Right ventricle myocardium inferior (tissue), 1 donor: ENCODE measurements at regions not wholly inside any gene's neighbourhood (a gene's known extent, or its start where the extent isn't known, plus 50 kb on each side); places are given as distances from the start of the nearest gene placed in this dataset.

Source experiments
- ATAC-seq: fragments of 200-7000 bp; cut with Tn5 transposase; one replicate; pipeline ENCODE4 v1.9.1; 2020; ENCODE audit warnings: mild to moderate bottlenecking, moderate library complexity
- DNase-seq: peaks from one replicate; pipeline ENCODE4 v3.0.0; 2021; ENCODE audit errors: missing footprints
- intact Hi-C: fragments of 100-400 bp; cut with DNase I; formaldehyde crosslinking; loops from one replicate; pipeline ENCODE4 v1.11.0; 2022
- donor health status: DM: no; HTN: yes; CAD: no; lungs with severe emphysema.

DNA sequence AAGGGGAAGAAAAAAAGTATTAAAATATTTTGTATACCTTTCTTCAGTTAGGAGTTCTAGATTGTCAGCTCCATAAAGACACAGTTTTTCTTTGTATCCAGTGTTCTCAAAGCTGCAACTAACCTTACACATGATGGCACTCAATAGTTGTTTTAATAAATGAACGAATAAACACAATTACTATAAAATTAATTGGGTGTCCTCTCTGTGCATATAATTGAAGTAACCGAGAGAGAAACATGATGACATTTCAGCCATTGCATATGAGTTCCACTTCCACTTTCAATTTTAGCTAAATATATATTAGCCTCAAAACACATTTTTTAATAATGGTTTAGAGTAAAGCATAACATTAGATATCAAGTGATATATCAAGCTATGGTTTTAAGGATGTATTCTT lies 671.2 kb downstream of the LRFN5 start:
- no peak for ATAC-seq
- intact Hi-C loops, result no loop called here

DNA sequence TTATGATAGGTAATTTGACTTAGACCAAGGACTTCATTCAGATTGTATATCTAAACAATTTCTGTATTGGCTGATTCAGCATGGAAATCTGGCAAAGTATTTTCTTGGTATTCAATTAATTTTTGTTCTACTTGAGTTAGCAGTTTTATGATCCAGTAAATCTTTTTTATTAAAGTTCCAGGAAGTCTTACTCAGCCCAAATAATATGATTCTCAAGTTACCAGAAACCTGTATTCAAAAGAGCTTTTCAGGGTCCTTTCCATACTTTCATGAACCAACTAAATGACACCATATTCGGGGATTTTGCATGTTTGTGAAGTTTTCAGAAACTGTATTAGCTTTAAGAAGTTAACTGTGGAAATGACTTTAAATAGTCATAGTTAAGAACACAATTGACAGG lies 662.6 kb downstream of the LRFN5 start:
- ATAC-seq (no peak), DNase-seq (no peak)
- intact Hi-C loops, result no loop called here

More for the DNA sequence above, 671.2 kb downstream of the LRFN5 start:
- no peak for DNase-seq

DNA sequence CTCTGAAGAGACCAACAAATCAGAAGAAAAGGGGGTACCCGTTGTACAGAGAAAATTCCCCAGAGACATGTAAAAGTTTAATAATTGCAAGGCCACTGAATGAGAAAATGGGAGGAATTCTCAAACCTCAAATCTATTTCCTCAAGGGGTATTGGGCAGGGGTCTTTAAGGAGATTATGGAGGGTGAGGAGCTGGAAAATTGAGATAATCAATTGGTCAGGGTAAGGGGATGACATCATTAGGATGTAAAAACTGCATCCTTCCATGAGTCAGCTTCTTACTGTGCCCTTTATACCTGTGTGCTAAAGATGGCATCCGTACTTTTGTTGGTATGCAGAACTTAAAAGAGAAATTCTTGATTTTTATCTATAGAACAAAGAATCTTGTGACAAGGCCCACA lies 641.5 kb downstream of the LRFN5 start:
- ATAC-seq (no peak), DNase-seq (no peak)
- intact Hi-C loops, result no loop called here

DNA sequence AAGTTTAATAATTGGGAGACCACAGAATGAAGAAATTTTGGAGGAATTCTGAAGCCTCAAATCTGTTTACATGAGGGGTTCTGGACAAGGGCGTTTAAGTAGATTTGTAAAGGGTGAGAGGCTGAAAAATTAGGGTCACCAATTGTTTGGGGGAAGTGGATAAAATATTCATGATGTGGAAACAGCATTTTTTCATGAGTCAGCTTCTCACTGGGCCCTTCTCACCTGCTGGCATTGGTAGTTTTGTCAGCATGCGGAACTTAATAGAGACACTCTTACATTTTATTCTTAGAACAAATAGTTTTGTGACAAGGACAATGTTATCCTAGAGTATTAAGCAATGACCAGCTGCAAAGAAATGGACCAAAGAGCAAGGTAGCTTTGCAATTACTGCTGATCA lies 634.4 kb downstream of the LRFN5 start:
- ATAC-seq, result no peak
- intact Hi-C loops, result no loop called here
- no peak for DNase-seq

DNA sequence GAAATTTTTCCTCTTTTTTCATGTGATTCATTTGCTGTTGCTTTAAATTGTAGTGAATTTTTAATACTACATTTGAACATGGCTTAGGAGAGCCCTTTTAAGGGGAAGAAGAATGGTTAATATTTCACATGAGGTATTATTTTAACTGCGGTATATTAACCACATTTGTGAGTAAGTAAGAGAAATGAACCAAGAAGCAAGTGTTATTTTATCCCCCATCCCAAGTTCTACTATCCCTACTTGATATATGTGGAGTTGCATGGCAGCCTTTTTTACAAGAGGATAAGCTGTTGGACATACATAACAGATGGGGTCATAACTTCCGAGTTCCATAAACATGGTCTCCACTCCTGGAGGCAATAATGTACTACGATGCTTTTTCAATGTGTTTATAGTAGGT lies 623.3 kb downstream of the LRFN5 start:
- ATAC-seq (no peak), DNase-seq (no peak)

DNA sequence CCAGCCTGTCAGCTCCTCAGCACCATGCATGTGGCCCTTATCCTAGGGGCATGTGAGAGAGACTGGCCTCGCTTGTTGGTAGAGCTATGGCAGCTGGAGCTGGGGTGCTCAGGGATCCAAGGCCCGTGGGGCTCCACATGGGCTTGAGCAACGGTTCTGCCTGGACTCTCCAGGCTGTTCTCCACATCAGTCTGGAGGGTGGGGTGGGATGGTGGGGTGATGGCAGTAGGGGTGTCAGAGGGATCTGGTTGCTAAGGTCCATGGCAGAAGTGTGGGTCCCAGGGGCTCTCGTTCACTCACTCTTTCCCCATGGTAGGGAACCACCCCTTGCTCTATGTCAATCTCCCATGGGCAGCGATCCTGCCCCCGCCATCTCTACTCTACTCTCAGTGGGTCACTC lies 622.6 kb downstream of the LRFN5 start:
- intact Hi-C loops, result no loop called here
- DNase-seq, result peak; percentile 27
- ATAC-seq, result no peak

More for the DNA sequence above, 623.3 kb downstream of the LRFN5 start:
- intact Hi-C loops, result no loop called here

DNA sequence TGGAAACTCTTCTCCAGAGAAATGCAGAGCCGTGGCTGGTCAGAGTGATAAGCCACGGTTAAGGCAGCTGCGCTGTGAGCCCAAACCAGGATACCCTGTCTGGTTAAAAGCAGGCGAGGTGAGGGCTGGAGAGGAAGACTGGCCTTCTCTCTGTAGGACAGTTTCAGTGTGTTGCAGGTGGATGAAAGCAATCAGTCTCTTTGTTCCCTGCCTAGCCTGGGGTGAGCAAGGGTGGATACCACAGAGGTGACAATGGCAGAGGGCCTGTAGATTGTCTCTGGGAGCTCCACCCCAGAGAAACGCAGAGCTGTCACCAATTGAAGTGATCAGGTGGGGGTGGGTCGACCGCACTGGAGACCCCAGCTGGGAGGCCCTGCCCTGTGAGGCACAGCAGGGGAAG lies 621.9 kb downstream of the LRFN5 start:
- DNase-seq (no peak), ATAC-seq (no peak)
- intact Hi-C loops, result no loop called here

DNA sequence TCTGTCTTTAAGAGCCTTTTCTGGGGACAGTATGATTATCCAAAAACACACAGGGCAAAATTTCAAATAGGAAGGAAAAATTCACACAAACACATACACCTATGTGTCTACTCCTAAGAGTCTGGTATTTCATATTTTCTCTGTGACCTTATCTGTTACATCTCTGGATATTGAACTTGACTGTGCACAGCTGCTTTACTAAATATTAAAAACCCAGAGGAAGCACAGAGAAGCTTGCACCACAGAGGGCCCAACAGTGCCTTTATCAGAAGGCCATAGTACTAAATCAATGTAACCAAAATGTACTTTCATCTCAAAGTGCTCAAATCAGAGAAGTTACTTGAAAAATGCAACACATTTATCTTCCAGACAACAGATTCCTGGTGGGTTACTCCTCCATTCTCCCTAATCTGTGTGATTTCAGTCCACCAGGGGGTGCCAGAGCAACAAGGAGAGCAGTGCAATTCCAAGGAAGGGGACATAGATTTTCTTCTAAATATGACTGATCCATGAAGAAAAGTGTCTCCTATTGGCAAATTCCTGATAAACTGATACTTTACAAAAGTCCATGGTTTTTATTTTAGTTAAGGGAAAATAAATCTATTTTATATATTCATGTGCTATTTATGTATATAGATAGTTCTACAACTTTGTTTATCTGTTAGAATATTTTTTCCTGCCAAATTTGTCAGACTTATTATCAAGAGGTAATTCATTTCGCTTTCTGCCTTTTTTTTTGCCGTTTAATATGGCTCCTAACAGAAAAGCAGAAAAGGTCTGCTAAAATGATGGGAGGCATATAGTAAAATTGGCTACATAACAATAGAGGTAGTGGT lies 617.6 kb downstream of the LRFN5 start:
- ATAC-seq (peak; percentile 86), DNase-seq (peak; percentile 39)
- intact Hi-C loops, result no loop called here

DNA sequence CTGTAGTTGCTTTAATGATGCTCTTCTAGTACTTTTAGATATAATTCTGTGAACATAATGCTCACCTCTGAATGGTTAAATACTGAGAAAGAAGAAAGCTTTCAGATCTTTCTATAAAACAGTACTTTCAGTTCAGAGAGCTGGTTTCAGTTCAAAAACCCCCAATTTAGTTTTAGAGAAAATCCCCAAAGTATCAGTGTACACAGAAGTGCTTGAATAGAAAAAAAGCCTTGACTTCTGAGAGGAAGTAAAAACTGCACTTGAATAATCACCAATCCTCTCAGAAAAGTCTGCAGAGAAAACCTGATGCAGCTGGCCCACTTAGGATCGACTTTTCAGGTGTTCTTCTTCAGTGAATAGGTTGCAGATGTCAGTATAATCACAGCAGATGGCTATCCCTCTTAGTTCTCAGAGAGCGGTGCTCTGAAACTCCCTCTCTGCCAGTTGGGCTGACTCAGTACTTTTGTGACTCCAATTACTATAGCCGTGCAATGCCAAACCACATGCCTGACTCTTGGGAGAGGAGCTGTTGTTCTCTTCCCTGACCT lies 616.3 kb downstream of the LRFN5 start:
- DNase-seq (no peak), ATAC-seq (peak; percentile 84)

DNA sequence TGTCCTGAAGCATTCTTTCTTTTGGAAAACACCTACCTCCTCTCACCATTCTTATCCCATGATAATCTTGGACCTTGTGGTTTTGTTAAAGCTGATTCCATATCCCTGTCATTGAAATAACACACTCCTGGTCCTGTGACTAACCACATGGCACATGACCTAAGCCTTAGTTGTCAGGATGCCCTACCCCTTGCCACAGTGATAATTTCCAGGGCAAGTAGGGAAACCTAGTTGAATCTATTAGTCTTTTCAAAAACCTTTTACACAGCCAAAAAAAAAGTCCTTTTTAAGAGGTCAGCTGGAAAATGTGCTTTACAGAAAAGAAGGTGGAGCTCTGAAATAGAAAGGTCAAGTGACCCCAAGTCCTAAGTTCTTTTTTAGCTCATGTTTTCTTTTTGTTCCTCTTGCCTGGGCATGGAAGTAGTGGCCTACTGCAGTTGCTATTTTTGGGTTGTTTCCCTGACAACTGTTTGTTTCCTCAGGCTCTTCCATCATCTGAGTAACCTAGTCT lies 608.4 kb downstream of the LRFN5 start:
- intact Hi-C loops, result no loop called here
- ATAC-seq (peak; percentile 39), DNase-seq (no peak)

More for the DNA sequence above, 616.3 kb downstream of the LRFN5 start:
- intact Hi-C loops, result no loop called here

DNA sequence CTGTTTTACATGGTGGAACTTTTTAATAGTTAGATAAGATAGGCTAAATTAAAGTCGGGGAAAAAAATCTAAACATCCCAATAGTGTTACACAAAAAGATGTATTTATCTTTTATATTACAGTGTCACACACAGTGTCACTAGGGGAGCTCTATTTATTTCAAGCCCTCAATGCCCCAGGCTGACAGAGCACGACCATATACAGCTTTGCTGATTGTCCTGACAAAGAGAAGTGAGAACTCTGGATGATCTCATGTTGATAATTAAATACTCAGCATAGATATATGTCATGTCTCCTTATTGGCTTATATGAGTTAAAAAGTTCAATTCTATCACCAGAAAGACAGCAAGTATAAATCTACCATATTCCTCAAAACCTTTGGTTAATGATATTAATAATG lies 594.3 kb downstream of the LRFN5 start:
- ATAC-seq, result no peak
- DNase-seq, result no peak
- intact Hi-C loops, result no loop called here

DNA sequence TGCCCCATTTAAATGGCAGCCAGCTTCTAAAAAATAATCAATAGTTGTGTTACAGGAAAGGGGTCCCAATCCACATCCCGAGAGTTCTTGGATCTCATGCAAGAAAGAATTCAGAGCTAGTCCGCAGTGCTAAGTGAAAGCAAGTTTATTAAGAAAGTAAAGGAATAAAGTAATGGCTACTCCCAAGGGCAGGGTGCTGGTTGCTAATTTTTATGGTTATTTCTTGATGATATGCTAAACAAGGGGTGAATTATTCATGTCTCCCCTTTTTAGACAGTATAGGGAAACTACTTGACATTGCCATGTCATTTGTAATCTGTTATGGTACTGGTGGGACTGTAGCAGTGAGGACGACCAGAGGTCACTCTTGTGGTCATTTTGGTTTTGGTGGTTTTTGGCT lies 591.3 kb downstream of the LRFN5 start:
- DNase-seq, result no peak
- ATAC-seq, result no peak
- intact Hi-C loops, result no loop called here

DNA sequence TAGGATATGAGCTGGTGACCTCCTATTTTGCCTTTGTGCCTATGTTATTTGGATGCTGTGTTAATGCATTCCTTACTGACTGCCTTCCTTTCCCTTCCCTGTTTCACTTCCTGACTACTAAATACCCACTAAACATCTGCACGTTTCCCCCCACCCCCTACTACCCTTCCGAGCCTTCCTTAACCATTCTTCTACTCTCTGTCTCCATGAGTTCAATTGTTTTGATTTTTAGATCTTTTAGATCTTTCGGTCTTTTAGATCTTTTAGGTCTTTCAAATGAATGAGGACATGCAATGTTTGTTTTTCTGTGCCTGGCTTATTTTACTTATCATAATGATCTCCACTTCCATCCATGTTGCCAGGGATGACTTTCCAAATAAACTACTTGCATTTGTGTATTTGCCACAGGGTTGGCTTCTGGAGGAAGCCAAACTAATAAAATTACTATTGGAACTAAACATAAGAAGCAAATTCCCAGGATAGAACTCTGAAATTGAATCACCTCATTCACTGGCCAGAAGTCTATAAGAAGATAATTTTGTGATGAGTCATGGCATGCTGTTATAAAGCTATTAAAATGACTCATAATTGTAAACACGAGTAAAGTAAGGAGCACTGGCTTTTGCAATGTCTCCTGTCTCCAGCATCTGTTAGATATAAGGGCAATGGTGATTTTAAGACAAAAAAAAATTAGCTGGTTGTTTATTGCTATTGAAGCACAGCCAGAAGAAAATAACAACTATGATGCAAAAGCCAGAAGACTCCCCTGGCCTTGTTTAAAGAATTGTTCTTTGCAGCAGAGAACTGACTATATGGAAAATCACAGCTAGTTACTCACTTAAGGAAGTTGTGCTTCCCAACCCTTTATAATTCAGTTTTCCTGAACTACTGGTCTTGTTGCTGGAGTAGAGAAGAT lies 586.3 kb downstream of the LRFN5 start:
- intact Hi-C loops, result no loop called here
- DNase-seq, result no peak
- ATAC-seq, result no peak

DNA sequence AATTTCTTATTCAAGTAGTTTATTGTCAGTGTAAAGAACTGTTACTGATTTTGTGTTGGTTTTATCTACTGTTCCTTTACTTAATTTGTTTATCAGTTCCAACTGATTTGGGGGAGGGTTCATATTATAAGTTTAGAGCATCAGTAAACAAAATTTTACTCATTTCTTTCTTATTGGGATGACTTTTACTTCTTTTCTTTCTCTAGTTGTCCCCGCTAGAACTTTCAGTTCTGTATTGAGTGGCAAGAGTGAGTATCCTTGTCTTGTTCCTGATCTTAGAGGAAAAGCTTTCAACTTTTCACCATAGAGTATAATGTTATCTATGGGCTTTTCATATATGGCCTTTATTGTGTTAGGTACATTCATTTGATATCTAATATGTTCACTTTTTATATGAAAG lies 584.1 kb downstream of the LRFN5 start:
- DNase-seq, result no peak
- no peak for ATAC-seq

DNA sequence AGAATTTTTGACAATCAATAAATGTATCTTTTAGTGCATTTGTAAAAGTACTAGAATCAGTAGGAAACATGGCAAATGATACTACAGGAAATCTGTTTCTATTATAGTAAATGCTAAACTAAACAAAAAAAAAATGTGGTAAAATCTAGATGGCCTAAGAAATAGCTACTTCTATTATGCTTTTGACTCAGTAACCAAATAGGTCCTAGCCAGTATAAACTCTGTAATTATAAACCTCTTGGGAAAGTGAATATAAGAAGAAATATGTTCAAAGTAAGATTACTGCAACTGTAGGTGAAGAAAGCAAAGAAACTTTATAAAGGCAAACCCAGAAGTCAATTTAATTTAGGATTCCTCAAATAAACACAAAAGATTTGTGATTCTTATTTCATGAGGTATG lies 581.2 kb downstream of the LRFN5 start:
- intact Hi-C loops, result no loop called here
- DNase-seq, result no peak

More for the DNA sequence above, 584.1 kb downstream of the LRFN5 start:
- intact Hi-C loops, result no loop called here

DNA sequence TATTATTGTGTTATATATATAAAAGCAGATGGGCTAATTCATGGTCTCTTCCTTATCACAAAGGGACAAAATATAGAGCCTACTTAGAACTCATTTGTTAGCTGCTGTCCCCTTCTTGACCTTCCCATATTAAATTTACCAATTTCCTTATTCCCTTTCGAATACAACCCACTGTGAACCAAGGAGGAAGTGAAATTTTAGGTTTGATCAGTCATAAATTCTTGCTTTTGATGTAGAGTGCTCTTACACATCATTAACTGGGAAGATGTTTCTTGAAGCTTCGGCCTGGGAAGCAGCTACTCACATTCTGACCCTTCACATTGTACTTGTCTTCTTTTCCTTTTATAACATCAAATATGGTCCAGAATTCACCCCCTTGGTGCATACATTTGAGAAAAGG lies 579.0 kb downstream of the LRFN5 start:
- DNase-seq, result no peak
- intact Hi-C loops, result no loop called here
- ATAC-seq, result no peak

More for the DNA sequence above, 581.2 kb downstream of the LRFN5 start:
- ATAC-seq, result no peak

DNA sequence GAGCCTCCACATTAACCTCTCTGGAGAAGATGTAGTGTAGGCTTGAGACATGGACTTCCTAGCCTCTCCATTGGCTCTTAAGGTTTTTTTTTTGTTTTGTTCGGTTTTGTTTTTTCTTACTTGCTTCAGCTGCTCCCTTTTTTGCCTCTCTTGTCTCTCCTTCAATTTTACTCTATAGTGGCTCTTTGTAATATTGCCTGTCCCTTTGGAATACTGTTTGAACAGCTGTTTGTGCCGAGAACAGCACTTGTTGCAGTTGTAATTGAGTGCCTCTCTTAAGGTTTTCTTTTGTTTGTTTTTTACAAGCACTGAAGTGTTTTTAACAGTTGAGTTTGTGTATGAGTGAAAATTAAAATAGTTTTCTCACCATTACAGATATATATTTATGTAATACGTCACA lies 567.7 kb downstream of the LRFN5 start:
- DNase-seq (no peak), ATAC-seq (no peak)
- intact Hi-C loops, result no loop called here

DNA sequence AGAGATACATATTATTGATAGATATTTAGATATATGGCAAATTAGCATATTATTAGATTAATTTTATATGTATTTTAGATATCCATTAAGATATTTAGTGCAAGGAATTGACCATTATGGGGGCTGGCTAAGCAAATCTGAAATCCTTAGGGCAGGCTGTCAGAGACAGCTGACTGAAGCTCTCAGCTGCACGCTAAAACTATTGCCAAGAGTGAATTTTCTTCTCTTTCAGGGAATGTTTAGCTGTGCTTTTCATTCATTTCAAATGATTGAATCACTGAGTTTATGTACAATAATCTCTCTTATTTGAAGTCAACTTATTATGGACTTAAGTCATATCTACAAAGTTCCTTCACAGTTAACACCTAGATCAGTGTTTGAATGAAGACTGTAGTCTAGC lies 566.5 kb downstream of the LRFN5 start:
- no peak for ATAC-seq
- intact Hi-C loops, result no loop called here
- DNase-seq, result no peak

DNA sequence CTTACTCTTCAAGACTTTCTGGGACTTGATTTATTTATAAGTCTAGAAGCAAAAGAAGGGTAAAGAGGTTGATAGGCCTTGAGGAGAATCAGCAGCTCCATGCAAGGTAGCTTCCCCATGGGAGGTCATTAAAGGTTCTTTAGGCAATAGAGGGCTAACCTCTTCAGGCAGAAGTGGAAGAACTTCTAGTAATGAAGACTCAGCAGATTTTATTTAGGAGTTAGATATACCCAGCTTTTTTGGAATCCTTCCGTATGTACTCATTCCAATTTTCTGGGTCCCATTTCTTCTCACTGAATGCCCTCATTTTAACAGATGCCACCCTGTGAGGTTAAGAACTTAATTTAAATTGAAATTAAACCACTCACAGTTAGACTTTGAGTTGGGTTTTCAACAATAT lies 565.6 kb downstream of the LRFN5 start:
- DNase-seq, result no peak
- ATAC-seq, result no peak
- intact Hi-C loops, result no loop called here
